ENCODE measurements at regions not wholly inside any gene's neighbourhood (a gene's known extent, or its start where the extent isn't known, plus 50 kb on each side); places are given as distances from the start of the nearest gene placed in this dataset.

GRCh38 chr11:80436547-80436946 is 995.7 kb upstream of the TENM4 start:
- no peak for TF ChIP-seq CTCF (IDR thresholded peaks at IDR 0.05)
- TF ChIP-seq EZH2 (IDR thresholded peaks at IDR 0.05): no peak
- no peak for TF ChIP-seq EZH2phosphoT487 (IDR thresholded peaks at IDR 0.05)

Measured in neural progenitor cell (in vitro differentiated cells).